ENCODE measurements at regions not wholly inside any gene's neighbourhood (a gene's known extent, or its start where the extent isn't known, plus 50 kb on each side); places are given as distances from the start of the nearest gene placed in this dataset.

DNA sequence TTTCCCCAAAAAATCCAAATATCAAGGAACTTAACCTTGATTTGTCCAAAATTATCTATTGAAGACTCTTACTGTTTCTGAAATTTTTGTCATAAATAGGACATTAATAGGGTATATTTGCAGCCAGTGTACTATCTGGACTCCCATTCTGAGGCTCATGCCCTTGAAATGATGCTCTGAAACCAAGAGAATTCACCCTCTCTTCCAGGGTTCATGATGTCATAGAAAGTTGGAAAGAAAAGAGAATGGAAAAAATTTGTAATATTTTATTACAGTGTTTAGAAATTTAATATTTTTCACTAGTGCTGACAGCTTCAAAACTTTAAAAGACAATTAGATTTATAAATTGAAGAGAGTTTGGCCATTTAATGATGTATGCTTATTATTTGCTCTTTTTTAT, 712.5 kb downstream of the MCTP2 start:
- TF ChIP-seq POLR2A (IDR thresholded peaks at IDR 0.05; ENCODE audit: low read depth, low read length), result no peak
- no peak for TF ChIP-seq TAF1 (IDR thresholded peaks at IDR 0.05; ENCODE audit: low read depth, low read length)

All from GM12891 (cell line).